ENCODE measurements at regions not wholly inside any gene's neighbourhood (a gene's known extent, or its start where the extent isn't known, plus 50 kb on each side); places are given as distances from the start of the nearest gene placed in this dataset.

GRCh38 chr11:112752563-112752962, 208.7 kb upstream of the NCAM1 start:
- DNase-seq (ENCODE audit: low spot score): no peak
- ATAC-seq (ENCODE audit: low FRiP score): no peak
- TF ChIP-seq, protein P1, sequence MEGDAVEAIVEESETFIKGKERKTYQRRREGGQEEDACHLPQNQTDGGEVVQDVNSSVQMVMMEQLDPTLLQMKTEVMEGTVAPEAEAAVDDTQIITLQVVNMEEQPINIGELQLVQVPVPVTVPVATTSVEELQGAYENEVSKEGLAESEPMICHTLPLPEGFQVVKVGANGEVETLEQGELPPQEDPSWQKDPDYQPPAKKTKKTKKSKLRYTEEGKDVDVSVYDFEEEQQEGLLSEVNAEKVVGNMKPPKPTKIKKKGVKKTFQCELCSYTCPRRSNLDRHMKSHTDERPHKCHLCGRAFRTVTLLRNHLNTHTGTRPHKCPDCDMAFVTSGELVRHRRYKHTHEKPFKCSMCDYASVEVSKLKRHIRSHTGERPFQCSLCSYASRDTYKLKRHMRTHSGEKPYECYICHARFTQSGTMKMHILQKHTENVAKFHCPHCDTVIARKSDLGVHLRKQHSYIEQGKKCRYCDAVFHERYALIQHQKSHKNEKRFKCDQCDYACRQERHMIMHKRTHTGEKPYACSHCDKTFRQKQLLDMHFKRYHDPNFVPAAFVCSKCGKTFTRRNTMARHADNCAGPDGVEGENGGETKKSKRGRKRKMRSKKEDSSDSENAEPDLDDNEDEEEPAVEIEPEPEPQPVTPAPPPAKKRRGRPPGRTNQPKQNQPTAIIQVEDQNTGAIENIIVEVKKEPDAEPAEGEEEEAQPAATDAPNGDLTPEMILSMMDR (IDR thresholded peaks at IDR 0.05): no peak

DNA sequence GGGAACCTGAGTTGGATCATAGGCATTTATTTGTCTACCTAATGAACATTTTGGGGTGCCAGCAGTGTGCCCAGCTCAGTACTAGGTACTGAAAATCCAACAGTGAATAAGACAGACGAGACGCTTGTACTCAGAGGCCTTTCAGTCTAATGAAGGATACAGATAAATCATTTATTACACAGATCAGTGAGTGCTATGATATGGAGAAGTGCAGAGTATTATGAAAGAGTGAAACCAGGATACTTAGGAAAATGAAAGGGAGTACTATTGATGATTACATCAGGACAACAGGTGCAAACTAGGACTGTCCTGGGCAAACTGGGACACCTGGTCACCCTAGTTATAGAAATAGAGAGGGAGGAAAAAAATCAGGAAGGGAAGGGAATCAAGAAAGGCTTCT, 207.5 kb upstream of the NCAM1 start:
- DNase-seq (ENCODE audit: low spot score): no peak
- ATAC-seq (ENCODE audit: low FRiP score): no peak
- TF ChIP-seq, protein P1 (IDR thresholded peaks at IDR 0.05): no peak

GRCh38 chr11:112759418-112759817, 201.8 kb upstream of the NCAM1 start:
- no peak for DNase-seq (ENCODE audit: low spot score)
- no peak for ATAC-seq (ENCODE audit: low FRiP score)

GRCh38 chr11:112760396-112761059, 200.7 kb upstream of the NCAM1 start:
- DNase-seq (ENCODE audit: low spot score) (no peak), ATAC-seq (ENCODE audit: low FRiP score) (no peak)
- TF ChIP-seq, protein P1 (IDR thresholded peaks at IDR 0.05): no peak

More at GRCh38 chr11:112759418-112759817, 201.8 kb upstream of the NCAM1 start:
- TF ChIP-seq, protein P1 (IDR thresholded peaks at IDR 0.05): no peak

DNA sequence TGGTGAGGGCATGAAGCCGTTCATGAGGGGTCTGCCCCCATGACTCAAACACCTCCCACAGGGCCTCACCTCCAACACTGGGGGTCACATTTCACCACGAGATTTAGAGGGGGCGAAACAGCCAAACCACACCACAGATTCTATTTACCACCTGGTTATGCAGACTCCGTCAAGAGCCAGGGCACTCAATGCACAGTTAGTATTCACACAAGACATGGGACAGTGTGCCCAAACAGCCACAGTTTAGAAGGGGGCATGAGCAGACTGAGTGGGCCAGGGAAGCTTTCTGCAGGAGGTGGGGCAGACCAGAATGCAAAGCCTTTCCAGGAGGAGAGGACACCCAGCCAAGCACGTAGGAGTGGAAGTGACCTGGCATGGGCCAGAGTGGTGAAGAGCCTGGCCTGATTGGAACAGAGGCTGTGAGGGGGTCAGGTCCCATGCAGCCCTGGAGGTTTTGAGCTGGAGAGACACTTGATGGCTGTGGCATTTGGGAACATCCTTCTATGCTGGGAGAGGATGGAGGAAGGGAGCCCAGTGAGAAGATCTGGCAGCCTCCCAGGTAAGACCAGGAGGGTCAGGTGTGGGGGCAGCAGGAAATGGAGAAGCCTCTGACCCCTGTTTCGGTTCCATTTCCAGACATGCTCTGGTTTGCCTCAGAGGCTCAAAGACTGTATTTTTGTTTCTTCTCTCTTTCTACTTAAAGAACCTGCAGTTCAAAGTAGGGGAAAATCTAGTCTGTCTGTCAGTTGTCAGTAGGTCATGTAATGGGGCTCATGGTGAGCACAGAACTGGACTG, 199.1 kb upstream of the NCAM1 start:
- ATAC-seq (ENCODE audit: low FRiP score) (no peak), DNase-seq (ENCODE audit: low spot score) (no peak)
- TF ChIP-seq, protein P1 (IDR thresholded peaks at IDR 0.05): no peak

GRCh38 chr11:112762707-112763090, 198.5 kb upstream of the NCAM1 start:
- TF ChIP-seq, protein P1 (IDR thresholded peaks at IDR 0.05): no peak
- no peak for ATAC-seq (ENCODE audit: low FRiP score)
- DNase-seq (ENCODE audit: low spot score): no peak

DNA sequence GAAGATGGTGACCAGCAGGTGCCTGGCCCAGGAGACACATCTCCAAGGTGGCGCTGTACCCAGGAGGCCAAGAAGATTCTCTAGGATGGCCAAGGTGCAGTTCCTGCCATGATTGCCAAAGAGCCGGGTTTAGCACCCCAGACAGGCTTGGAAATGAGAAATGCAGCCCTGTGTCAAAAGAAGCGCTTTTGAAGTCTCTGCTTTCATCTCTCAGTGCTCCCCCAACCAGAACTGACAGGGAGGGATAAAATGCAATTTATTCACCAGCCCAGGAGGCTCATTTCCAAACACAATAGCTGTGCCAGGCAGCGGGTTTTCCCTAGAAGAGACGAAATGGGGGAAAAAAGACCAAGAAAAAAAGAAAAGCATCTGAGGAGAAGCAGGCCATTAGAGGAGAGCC, 195.9 kb upstream of the NCAM1 start:
- DNase-seq (ENCODE audit: low spot score): no peak
- TF ChIP-seq, protein P1 (IDR thresholded peaks at IDR 0.05): no peak
- ATAC-seq (ENCODE audit: low FRiP score): no peak

Data from omental fat pad (tissue), 3 donors.